Renal cortical epithelial cell (primary cell): ENCODE measurements at regions not wholly inside any gene's neighbourhood (a gene's known extent, or its start where the extent isn't known, plus 50 kb on each side); places are given as distances from the start of the nearest gene placed in this dataset.

Experiments used
- DNase-seq: peaks from one replicate; pipeline ENCODE4 v3.0.0-alpha.2; 2011; ENCODE audit warnings: low read depth

- no peak for DNase-seq
Observed at GRCh38 chr6:95357380-95358020, 219.8 kb upstream of the MANEA start.

GRCh38 chr6:95364016-95364604 is 213.2 kb upstream of the MANEA start:
- peak; percentile 39 for DNase-seq

GRCh38 chr6:95365454-95365853 is 211.9 kb upstream of the MANEA start:
- no peak for DNase-seq

- DNase-seq: no peak
Observed at GRCh38 chr6:95366414-95366813, 210.9 kb upstream of the MANEA start.

- no peak for DNase-seq
Observed at GRCh38 chr6:95383878-95384277, 193.5 kb upstream of the MANEA start.

- DNase-seq: no peak
Observed at GRCh38 chr6:95384988-95385387, 192.3 kb upstream of the MANEA start.

GRCh38 chr6:95387845-95388244 is 189.5 kb upstream of the MANEA start:
- DNase-seq: no peak

- DNase-seq: no peak
Observed at GRCh38 chr6:95404777-95405176, 172.6 kb upstream of the MANEA start.

- no peak for DNase-seq
Observed at GRCh38 chr6:95408111-95408510, 169.2 kb upstream of the MANEA start.

GRCh38 chr6:95410168-95410567 is 167.2 kb upstream of the MANEA start:
- no peak for DNase-seq

- no peak for DNase-seq
Observed at GRCh38 chr6:95413789-95414188, 163.5 kb upstream of the MANEA start.

- no peak for DNase-seq
Observed at GRCh38 chr6:95417856-95418255, 159.5 kb upstream of the MANEA start.

- DNase-seq: no peak
Observed at GRCh38 chr6:95420792-95421191, 156.5 kb upstream of the MANEA start.

GRCh38 chr6:95423331-95423730 is 154.0 kb upstream of the MANEA start:
- no peak for DNase-seq

- peak; percentile 49 for DNase-seq
Observed at GRCh38 chr6:95431637-95432228, 145.6 kb upstream of the MANEA start.

GRCh38 chr6:95439741-95440140 is 137.6 kb upstream of the MANEA start:
- DNase-seq: no peak

- DNase-seq: no peak
Observed at GRCh38 chr6:95448208-95448607, 129.1 kb upstream of the MANEA start.

GRCh38 chr6:95469511-95469910 is 107.8 kb upstream of the MANEA start:
- no peak for DNase-seq

- DNase-seq: no peak
Observed at GRCh38 chr6:95478941-95479340, 98.4 kb upstream of the MANEA start.

GRCh38 chr6:95487817-95488216 is 89.5 kb upstream of the MANEA start:
- DNase-seq: no peak

GRCh38 chr6:95489185-95489863 is 88.0 kb upstream of the MANEA start:
- DNase-seq: no peak

- DNase-seq: no peak
Observed at GRCh38 chr6:95496769-95497426, 80.4 kb upstream of the MANEA start.
